Rectal smooth muscle tissue (tissue), 1 donor: ENCODE measurements at regions not wholly inside any gene's neighbourhood (a gene's known extent, or its start where the extent isn't known, plus 50 kb on each side); places are given as distances from the start of the nearest gene placed in this dataset.

Experiments
- H3K27ac ChIP-seq: one replicate; pipeline ENCODE4 v1.7.0; 2013; ENCODE audit warnings: low read depth, low read length, inconsistent platforms
- H3K27me3 ChIP-seq: one replicate; pipeline ENCODE4 v1.7.0; 2013; ENCODE audit warnings: low read length; ENCODE audit not compliant: control insufficient read depth, insufficient read depth
- H3K36me3 ChIP-seq: one replicate; pipeline ENCODE4 v1.7.0; 2013; ENCODE audit warnings: low read length; ENCODE audit not compliant: control insufficient read depth, insufficient read depth
- H3K4me1 ChIP-seq: one replicate; pipeline ENCODE4 v1.7.0; 2013; ENCODE audit warnings: low read length; ENCODE audit not compliant: control insufficient read depth, insufficient read depth
- H3K4me3 ChIP-seq: one replicate; pipeline ENCODE4 v1.7.0; 2013; ENCODE audit warnings: low read length
- H3K9ac ChIP-seq: one replicate; pipeline ENCODE4 v1.7.0; 2013; ENCODE audit warnings: low read length

DNA sequence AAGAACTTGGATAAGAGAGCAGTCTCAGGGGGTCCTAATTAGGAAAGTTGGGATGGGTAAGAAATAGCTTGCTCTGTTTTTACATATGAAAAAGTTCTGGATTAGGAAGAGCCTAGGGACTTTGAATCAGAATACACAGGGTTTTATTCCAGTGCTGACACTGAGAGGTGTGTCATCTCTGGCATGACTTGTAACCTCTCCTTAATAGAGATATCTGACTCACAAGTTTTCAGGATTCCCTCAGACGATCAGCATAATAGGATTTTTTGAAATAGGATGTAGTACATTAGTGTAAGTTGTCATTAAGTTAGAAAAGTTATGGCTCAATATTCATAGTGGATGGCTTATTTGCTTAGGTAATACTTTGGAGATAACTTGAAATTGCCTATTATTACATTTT lies 555.2 kb upstream of the MIR17HG start:
- no peaks in the 10 kb centered on the region for H3K4me1 ChIP-seq
- H3K4me3 ChIP-seq, result no peak overlapping the region

DNA sequence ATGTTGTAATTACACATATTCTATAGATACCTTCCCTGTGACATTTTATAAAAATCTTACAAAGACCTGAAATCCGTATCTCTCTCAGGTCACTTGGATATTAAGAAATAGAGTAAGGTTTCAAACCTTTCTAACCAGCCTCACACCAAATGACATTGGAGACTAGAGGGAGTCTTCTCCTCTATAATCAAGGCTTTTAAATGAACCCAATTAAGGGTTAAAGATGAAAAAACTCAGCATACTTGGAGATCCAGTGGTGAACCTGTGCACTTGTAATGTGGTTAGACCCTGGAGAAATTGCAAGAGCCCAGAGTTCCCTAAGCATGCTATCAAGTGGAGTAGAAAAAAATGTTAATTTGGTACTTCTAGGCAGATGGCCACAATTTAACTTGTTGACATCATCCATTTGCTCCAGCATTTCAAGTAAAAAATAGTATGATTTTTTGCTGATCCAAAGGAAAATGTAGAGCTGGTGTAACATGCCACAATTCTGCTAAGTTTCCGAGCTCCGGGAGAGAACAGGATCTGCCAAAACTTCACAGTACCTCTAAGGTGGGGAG lies 554.1 kb upstream of the MIR17HG start:
- Histone ChIP-seq H3K4me3 (no peak overlapping the region), H3K4me1 (no peaks in the 10 kb centered on the region), H3K36me3 (no peaks in the 10 kb centered on the region), H3K27ac (no peak overlapping the region), H3K27me3 (no peaks in the 10 kb centered on the region), H3K9ac (no peak overlapping the region)

More for the DNA sequence above, 555.2 kb upstream of the MIR17HG start:
- Histone ChIP-seq H3K27me3 (no peaks in the 10 kb centered on the region), H3K36me3 (no peaks in the 10 kb centered on the region), H3K9ac (no peak overlapping the region), H3K27ac (no peak overlapping the region)

- Histone ChIP-seq H3K4me1 (no peaks in the 10 kb centered on the region), H3K27me3 (no peaks in the 10 kb centered on the region), H3K9ac (no peak overlapping the region), H3K36me3 (no peaks in the 10 kb centered on the region), H3K4me3 (no peak overlapping the region), H3K27ac (no peak overlapping the region)
Measured at GRCh38 chr13:90796474-90796873, 551.0 kb upstream of the MIR17HG start.

GRCh38 chr13:90797335-90797734 lies 550.2 kb upstream of the MIR17HG start:
- no peaks in the 10 kb centered on the region for H3K27me3 ChIP-seq
- H3K4me3 ChIP-seq, result no peak overlapping the region
- no peaks in the 10 kb centered on the region for H3K36me3 ChIP-seq
- H3K27ac ChIP-seq, result no peak overlapping the region
- H3K9ac ChIP-seq, result no peak overlapping the region
- no peaks in the 10 kb centered on the region for H3K4me1 ChIP-seq

- H3K9ac ChIP-seq, result no peak overlapping the region
- no peak overlapping the region for H3K4me3 ChIP-seq
- no peaks in the 10 kb centered on the region for H3K4me1 ChIP-seq
- no peaks in the 10 kb centered on the region for H3K36me3 ChIP-seq
- H3K27ac ChIP-seq, result no peak overlapping the region
- H3K27me3 ChIP-seq, result no peaks in the 10 kb centered on the region
Measured at GRCh38 chr13:90798381-90798780, 549.1 kb upstream of the MIR17HG start.

- H3K9ac ChIP-seq, result no peak overlapping the region
- H3K36me3 ChIP-seq, result no peaks in the 10 kb centered on the region
- H3K4me1 ChIP-seq, result no peaks in the 10 kb centered on the region
- H3K27me3 ChIP-seq, result no peaks in the 10 kb centered on the region
- H3K27ac ChIP-seq, result no peak overlapping the region
- H3K4me3 ChIP-seq, result no peak overlapping the region
Measured at GRCh38 chr13:90800082-90800746, 547.3 kb upstream of the MIR17HG start.

DNA sequence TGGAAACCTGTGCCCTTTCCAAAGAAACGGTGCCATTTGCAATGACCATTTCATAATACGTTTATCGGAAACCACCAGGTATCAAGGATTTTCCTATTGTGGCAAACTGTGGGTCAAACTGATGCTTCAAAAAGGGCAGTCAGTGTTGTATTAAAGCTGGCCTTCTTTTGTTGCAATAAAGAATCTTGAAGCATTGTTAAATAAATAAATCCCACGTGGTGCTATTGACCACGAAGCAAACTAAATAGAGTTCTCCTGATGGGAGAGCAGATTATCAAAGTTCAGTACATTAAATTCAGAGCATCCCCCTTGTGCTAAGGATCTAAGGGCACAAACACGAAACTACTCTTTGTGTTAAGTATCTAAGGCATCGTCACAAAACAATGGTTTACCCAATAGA lies 545.9 kb upstream of the MIR17HG start:
- Histone ChIP-seq H3K27ac (no peak overlapping the region), H3K36me3 (no peaks in the 10 kb centered on the region), H3K4me3 (no peak overlapping the region), H3K9ac (no peak overlapping the region), H3K4me1 (no peaks in the 10 kb centered on the region), H3K27me3 (no peaks in the 10 kb centered on the region)

- Histone ChIP-seq H3K9ac (no peak overlapping the region), H3K27me3 (no peaks in the 10 kb centered on the region), H3K4me1 (no peaks in the 10 kb centered on the region), H3K36me3 (no peaks in the 10 kb centered on the region), H3K4me3 (no peak overlapping the region), H3K27ac (no peak overlapping the region)
Measured at GRCh38 chr13:90803210-90803609, 544.3 kb upstream of the MIR17HG start.

DNA sequence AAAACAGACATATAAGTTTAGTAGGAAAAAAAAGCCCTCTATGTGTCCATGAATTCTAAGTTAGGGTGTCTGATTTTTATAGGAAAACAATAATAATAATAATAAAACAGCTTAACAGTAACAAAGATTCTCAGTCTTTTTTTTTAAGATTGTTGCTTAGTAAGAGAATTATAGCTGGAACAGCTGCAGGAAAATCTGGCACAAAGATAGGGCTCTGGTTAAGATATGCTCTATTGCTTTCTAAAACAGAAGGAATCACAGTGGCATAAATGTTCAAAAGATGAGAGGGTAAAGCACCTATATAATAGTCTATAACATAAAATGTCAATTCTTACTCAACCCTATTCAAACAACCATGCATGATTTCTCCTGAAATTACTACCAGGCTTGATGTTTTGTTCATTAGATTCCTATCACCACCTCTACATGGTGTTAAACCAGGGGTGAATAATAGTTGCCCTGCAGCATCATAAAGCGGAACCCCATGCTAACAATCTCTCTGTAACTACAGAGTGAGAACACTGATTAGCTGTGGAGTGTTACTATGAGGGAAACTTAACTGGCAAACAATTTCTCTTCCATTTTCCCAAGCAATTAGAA lies 541.4 kb upstream of the MIR17HG start:
- Histone ChIP-seq H3K4me1 (no peaks in the 10 kb centered on the region), H3K4me3 (no peak overlapping the region), H3K27ac (no peak overlapping the region), H3K27me3 (no peaks in the 10 kb centered on the region), H3K9ac (no peak overlapping the region), H3K36me3 (no peaks in the 10 kb centered on the region)

- no peaks in the 10 kb centered on the region for H3K27me3 ChIP-seq
- no peak overlapping the region for H3K4me3 ChIP-seq
- no peaks in the 10 kb centered on the region for H3K36me3 ChIP-seq
- no peak overlapping the region for H3K9ac ChIP-seq
- H3K27ac ChIP-seq, result no peak overlapping the region
- H3K4me1 ChIP-seq, result no peaks in the 10 kb centered on the region
Measured at GRCh38 chr13:90806892-90807291, 540.6 kb upstream of the MIR17HG start.

DNA sequence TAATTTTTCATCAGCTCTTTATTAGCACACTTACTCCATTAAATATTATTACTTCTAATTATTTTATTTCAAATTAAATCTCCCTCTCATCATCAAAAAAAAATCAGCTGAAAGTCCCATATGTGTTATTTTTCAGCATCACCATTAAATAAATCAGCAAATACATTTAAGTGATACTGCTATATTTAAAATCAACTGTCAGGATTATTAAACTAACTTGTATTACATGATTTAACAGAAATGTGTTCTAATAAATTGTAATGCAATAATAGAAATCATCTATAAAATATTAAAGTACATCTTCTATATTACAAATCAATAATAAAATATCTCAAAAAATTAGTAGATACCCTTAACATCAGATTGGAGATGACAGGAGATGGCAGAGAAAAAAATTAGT lies 538.6 kb upstream of the MIR17HG start:
- no peak overlapping the region for H3K9ac ChIP-seq
- H3K4me3 ChIP-seq, result no peak overlapping the region
- H3K27ac ChIP-seq, result no peak overlapping the region
- H3K4me1 ChIP-seq, result no peaks in the 10 kb centered on the region
- H3K27me3 ChIP-seq, result no peaks in the 10 kb centered on the region
- H3K36me3 ChIP-seq, result no peaks in the 10 kb centered on the region

GRCh38 chr13:90824032-90824431 lies 523.5 kb upstream of the MIR17HG start:
- H3K9ac ChIP-seq, result no peak overlapping the region
- H3K36me3 ChIP-seq, result no peaks in the 10 kb centered on the region
- no peaks in the 10 kb centered on the region for H3K4me1 ChIP-seq
- H3K4me3 ChIP-seq, result no peak overlapping the region
- H3K27ac ChIP-seq, result no peak overlapping the region
- H3K27me3 ChIP-seq, result no peaks in the 10 kb centered on the region

DNA sequence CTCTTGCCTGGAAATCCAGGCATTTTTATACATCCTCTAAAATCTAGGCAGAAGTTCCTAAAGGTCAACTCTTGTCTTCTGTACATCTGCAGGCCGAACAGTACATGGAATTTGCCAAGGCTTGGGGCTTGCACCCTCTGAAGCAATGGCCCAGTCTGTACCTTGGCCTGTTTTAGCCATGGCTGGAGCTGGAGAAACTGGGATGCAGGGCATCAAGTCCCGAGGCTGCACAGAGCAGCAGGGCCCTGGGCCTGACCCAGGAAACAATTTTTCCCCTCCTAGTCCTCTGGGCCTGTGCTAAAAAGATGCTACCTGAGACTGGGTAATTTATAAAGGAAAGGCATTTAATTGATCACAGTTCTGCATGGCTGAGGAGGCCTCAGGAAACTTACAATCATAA lies 520.8 kb upstream of the MIR17HG start:
- Histone ChIP-seq H3K4me1 (no peaks in the 10 kb centered on the region), H3K4me3 (no peak overlapping the region)

More for the DNA sequence above, 520.8 kb upstream of the MIR17HG start:
- Histone ChIP-seq H3K27me3 (no peaks in the 10 kb centered on the region), H3K27ac (no peak overlapping the region), H3K36me3 (no peaks in the 10 kb centered on the region), H3K9ac (no peak overlapping the region)
